COLO829 (cell line): ENCODE measurements at regions not wholly inside any gene's neighbourhood (a gene's known extent, or its start where the extent isn't known, plus 50 kb on each side); places are given as distances from the start of the nearest gene placed in this dataset.
A peak's percentile ranks its signal among the peaks of the same experiment; 100 is the strongest.

Source experiments
- DNase-seq: peaks from one replicate; pipeline ENCODE4 v3.0.0; 2012; ENCODE audit warnings: low spot score

DNA sequence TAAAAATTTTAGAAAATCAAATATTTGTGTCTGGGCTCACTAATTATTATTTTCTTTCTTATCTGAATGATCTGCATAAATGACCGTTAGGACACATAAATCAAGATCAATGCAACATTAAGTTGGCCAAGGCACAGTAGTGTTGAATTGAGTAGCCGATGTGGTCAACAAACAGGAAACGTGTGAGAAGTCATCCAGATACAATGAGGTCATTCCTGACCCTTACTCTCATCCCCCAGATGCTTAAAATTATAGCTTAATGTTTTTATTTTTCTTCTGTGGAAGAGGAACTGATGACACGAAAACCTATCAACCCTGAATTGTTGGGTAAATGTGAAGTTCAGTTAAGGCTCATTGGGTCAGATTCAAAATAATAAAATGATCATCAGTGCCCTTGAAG is 222.9 kb downstream of the RFC3 start:
- no peak for DNase-seq

DNA sequence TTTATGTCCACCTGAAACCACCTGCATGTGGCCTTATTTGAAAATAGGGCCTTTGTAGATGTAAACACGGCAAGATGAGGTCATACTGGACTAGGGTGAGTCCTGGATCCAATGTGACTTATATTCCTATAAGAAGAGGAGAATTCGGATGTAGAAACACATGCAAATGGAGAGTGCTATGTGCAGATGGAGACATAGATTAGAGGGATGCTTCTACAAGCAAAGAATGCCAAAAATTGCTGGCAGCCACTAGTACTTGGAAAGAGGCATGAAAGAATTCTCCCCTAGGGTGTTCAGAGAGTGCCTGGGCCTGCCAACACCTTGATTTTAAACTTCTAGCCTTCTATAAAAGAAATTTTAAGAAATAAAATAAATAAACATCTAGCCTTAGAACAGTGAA is 226.1 kb downstream of the RFC3 start:
- no peak for DNase-seq

GRCh38 chr13:34044660-34045080 is 226.7 kb downstream of the RFC3 start:
- peak; percentile 73 for DNase-seq

DNA sequence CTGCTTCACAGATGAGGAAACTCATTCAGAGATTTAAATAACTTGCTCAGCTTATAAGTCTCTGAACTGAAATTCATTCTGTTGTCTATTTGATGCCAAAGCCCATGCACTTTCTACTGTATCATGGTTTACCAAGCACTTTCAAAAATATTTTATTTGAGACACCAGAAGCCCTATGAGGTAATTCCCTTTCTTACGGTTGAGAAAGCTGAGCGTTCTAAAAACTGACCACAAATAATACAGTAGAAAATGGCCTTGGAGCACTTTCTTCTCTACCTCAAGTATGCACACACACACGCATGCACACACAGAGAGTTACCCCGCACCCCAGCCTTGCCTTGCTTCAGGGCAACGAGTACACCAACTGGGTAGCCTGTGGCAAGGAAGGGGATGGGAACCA is 228.5 kb downstream of the RFC3 start:
- no peak for DNase-seq

GRCh38 chr13:34048652-34049051 is 230.7 kb downstream of the RFC3 start:
- DNase-seq: no peak

- DNase-seq: no peak
Measured at GRCh38 chr13:34056733-34057258, 238.8 kb downstream of the RFC3 start.

DNA sequence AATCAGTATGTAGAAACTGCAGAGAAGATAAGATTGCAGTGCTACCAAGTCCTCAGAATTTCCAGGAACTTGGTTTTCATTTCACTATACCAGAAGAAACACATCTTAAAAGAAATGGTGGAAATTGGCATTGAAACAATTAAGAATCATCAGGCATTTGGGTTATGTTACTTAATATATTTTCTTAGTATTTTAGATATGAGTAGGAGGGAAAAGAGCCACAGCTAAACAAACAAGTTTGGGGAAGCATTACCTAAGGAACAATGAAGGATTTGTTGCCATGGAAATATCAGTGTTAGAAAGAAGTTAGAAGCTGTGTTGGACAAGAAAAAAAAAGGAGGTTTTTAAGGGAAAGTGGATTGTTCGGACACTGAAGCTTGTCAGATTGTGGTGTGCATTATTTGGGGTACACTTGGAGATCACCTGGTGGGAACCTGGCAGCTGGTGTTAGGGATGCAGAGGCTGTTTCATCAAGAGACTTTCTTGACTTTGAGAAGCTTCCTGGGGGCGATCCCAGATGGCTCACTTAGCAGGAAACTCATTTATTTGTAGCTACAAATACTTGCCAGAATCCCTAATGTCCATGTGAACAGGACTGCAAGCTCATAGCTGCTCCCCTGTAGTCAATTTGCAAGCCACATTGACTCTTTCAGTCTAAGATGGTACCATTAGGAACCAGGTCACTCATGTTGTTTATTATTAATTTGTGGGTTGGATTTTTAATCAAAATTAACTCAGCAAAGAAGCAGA is 246.7 kb downstream of the RFC3 start:
- no peak for DNase-seq

DNA sequence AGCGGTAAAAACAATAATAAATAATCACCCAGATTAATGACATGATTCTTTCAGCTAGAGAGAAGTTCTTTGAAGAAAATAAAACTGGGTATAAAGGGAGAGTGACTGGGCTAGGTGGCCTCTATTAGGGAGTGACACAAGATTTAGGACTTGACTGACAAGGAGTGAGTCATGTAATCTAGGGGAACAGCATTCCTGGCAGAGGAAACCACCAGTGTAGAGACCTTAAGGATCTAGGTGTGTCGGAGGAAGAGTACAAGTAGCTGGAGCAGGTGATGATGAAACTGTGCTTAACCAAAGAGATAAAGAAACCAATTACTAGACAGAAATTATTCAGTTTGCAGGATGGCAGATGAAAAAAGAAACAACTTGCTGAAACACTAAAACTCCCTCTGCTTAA is 248.0 kb downstream of the RFC3 start:
- DNase-seq: no peak

GRCh38 chr13:34066344-34066743 is 248.4 kb downstream of the RFC3 start:
- no peak for DNase-seq

DNA sequence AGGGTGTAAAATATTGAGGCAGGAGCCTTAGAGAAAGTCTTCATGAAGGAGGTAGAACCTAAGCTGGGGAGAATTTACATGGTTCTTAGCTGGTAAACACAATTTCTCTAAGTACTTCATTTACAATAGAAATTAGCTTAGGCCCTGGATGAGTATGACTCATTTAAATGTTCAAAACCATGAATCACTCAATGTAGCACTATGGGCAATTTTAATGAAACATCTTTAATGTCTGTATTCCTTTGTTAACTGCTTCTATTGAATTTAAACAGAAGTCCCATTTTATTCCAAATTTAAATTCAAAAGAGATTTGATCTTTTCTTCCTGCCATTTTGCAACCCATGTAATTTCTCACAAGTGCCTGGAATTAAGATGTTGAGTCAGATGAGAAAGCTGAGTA is 252.1 kb downstream of the RFC3 start:
- peak; percentile 46 for DNase-seq

DNA sequence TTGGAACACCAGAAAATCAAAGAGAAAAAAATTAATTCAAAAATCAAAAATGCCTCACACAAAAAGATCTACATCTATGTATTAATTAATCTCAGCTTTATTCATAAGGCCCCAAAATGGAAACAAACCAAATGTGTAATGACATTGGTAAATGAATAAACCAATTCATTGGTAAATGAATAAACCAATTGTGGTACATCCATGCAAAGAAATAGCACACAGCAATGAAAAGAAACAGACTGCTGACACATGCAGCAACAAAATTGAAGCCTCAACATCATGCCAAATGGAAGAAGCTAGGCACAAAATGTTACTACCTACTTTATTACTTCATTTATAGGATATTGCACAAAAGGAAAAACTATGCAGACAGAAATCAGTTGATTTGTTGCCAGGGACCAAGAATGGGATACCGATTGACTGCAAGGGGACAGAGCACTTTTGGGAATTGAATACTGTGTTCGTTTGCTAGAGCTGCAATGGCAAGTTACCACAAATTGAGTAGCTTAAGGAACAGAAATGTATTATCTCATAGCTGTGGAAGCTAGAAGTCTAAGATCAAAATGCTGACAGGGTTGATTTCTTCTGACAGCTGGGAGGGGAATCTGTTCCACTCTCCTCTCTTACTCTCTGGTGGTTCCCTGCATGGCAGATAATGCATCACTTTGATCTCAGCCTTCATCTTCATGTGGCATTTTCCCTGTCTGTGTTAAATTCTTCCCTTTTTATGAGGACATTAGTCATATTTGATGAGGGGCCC is 252.8 kb downstream of the RFC3 start:
- DNase-seq: no peak

- peak; percentile 49 for DNase-seq
Measured at GRCh38 chr13:34076319-34076718, 258.4 kb downstream of the RFC3 start.

DNA sequence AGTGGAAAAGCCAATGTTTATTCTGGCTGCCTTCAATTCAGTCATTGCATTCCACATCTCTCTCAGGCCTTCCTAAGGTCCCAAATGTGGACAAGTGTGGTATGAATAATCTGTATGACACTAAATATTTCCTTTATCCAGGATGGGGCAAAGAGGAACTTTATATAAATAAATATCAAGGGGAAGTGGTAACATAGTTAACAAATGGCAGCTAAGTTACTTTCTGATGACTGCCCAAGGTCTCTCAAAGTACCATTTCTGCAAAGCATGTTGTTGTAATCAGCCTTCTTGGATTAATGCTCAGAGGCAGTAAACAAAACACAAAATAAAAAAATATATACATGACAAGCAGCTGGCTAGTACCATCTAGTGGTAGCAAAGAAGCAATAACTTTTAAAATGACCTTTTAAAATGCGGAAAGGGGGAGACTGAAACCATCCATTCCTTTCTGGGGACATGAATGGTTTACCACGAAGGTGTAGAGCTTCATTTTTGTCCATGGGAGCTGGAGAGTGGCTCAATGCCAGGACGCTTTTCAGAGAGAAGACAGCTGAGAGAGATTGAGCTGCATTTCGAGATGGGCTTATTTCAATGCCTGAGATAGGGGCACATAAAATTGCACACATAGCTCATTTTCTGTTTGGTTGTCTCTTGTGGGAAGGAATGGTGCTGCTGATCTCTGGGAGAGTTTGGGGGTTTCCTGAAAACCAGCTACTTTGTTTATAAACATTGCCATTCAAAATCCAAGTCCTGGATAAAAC is 259.2 kb downstream of the RFC3 start:
- peak; percentile 33 for DNase-seq

DNA sequence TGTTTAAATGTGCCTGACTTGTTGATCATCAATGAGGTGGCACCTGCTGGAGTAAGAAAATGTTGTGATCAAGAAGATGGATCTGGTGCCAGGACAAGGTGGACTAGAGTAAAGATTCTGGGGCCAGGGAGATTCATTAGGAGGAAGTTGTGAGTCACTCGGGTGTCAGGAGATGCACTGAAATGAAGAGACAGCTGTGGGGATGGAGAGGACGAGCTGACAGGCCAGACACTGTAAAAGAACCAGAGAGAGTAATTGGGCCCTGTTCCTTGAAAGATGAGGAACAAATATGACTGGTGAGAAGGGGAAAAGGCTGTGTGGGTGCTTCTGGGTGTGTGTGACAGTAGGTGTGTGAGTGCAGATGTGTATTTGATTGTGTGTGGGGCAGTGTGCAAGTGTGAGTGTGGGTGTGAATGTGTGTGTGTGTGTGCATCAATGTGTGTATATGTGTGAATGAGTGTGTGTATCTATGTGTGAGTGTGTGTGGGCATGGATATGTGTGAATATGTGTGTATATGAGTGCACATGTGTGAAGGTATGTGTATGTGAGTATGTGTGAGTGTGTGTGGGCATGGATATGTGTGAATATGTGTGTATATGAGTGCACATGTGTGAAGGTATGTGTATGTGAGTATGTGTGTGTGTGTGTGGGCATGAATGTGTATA is 260.5 kb downstream of the RFC3 start:
- no peak for DNase-seq

DNA sequence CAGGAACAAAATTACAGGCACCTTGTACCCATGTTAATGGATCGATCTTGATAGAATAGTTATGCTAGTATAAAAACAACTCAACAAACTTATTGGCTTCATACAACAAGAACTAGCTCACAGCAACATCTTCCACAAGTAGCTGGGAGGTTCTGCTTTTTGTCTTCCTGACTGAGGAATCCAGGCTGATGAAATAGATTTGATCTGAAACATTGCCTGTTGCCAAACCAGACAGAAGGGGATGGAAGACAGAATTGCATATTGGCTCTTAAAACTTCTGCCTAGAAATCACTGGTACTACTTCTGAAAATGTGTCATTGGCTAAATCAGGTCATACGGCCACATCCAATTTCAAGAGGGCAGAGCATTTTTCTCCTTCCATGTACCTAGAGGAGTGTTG is 267.3 kb downstream of the RFC3 start:
- no peak for DNase-seq

GRCh38 chr13:34086281-34086680 is 268.3 kb downstream of the RFC3 start:
- no peak for DNase-seq

- DNase-seq: no peak
Measured at GRCh38 chr13:34087791-34088190, 269.8 kb downstream of the RFC3 start.

- DNase-seq: no peak
Measured at GRCh38 chr13:34103854-34104253, 285.9 kb downstream of the RFC3 start.

DNA sequence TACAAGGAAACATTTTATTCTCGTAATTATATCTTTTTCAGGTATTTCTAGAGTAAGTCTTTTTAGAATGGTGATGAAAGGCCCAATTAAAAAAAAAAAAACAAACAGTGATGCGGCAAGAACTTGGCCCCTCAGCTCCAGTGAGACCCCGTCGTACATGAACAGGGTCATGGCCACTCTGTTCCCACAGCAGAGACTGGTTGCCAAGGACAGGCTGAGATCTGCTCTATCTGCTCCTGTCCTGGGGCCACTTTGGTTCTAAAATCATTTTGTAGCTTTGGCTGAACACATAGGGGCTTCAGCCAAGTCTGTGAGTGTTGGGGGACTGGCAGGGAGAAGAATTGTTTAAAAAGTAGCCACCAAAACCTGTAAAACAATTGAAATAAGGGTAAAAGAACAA is 286.9 kb downstream of the RFC3 start:
- no peak for DNase-seq

DNA sequence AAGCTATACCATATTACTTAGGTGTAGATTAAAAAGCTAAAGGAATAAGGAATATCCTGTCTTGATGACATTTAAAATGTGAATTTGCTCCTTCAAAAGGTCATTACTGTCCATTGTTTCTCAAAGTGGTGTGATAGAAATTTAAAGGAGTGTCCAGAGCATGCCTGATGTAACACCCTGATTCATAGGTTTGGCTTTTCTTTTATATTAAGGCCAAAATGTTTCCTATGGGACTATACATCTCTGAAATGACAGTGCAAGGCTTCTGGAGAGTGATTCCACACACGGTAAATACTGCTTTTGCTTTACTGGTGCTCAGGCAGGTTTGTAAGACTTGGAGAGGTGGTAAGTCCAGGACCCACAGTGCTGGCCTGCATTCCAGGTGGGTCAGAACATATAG is 289.9 kb downstream of the RFC3 start:
- no peak for DNase-seq

DNA sequence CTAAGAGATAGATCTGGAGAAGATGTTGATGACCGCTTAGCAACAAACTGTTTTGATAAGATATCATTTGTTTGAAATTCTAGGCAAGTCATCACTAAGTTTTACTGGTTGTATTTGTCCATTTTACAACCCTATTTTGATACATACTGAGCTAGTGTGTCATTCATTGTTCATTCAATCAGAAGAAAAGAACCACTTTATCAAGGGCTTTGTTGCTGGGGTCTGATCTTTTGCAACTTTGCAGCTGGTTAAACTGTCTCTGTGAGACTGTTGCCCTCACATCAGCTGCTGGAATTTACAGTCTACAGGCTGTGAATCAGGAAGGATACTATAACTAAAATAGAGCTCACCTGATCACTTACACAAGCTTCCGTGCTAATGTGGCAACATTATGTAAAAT is 290.5 kb downstream of the RFC3 start:
- DNase-seq: no peak

GRCh38 chr13:34114581-34114980 is 296.6 kb downstream of the RFC3 start:
- no peak for DNase-seq
